NCI-H1105 treated with DMSO at 0.1 percent for 48 hours (cell line): ENCODE measurements at regions not wholly inside any gene's neighbourhood (a gene's known extent, or its start where the extent isn't known, plus 50 kb on each side); places are given as distances from the start of the nearest gene placed in this dataset.
"Not testable (repeated sequence)": the region's sequence is repeated elsewhere in the genome, so short reads cannot be mapped to it uniquely, and the experiment has no call there.

Source experiments
- DNase-seq: peaks from one replicate; lab custom pipeline; 2025; lab: John Stamatoyannopoulos, UW

- no peak for DNase-seq
Measured at GRCh38 chr18:60319129-60319528, 53.4 kb downstream of the MC4R start.

DNA sequence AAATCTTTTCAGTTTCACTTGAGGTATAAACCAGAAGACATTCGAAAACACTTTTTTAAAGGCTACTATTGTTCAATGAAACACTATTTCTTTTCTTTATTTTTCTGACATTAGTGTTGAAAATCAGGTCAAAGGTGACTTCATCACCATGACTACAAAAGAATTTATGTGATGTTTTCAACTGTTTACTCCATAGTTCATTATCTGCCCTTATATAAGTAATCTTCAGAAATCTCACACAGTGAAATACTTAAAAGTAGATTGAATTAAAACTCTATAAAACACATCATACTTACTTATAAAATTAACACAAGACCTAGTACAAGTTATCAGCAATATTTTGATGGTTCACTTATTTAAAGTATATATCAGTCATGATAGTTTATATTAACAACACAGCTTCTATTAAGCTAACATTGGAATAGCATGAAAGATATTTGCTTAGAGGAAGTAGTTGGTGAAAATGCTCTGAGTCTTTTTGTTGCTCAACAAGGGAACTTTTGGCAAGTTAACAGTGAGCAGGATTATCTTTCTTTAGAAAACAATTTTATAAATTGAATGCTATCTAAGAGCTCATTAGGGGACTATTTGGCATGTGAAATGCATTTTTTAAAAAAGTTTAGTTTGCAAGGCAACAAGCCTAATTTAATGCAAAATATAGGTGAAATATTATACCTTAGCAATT, 60.8 kb downstream of the MC4R start:
- no peak for DNase-seq

DNA sequence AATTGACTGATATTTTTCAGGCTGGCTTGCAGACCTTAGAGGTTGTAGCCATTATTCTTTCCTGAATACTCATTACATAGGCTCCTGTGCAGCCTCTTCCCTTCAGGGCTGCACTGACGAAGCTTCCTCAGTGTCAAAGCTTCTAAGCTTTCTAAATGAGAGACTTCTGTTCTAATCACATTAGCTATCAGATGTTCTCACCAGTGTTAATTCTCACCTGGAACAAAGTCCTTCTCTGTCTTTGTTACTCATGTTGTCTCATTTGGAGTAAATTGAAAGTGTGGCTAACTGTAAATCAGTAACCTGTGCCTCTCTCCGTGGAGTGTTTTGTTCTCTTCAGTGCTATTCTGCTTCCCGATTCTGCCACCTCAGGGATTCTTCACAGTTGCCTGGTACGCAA, 76.9 kb downstream of the MC4R start:
- no peak for DNase-seq

- DNase-seq, result peak; percentile 84
Measured at GRCh38 chr18:60292186-60292585, 80.4 kb downstream of the MC4R start.

DNA sequence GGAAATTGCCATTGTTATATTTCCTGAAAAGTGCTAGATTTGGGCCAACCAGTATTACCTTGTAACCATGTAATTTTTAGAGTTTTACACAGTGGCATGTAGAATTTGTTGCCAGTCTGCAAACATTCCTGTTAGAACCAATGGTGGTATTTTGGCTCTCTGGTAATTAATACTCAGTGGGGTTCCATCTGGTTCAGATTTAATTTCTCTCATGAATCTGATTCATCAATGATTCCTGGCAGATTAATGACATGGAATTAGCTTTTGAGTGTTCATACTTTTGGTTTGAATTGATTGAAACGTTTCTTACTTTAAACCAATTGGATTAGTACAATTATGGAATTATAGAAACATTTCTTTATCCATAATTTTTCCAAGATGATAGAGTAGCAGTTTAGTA, 93.2 kb downstream of the MC4R start:
- DNase-seq, result no peak

- DNase-seq, result peak; percentile 95
Measured at GRCh38 chr18:60277855-60278480, 94.6 kb downstream of the MC4R start.

DNA sequence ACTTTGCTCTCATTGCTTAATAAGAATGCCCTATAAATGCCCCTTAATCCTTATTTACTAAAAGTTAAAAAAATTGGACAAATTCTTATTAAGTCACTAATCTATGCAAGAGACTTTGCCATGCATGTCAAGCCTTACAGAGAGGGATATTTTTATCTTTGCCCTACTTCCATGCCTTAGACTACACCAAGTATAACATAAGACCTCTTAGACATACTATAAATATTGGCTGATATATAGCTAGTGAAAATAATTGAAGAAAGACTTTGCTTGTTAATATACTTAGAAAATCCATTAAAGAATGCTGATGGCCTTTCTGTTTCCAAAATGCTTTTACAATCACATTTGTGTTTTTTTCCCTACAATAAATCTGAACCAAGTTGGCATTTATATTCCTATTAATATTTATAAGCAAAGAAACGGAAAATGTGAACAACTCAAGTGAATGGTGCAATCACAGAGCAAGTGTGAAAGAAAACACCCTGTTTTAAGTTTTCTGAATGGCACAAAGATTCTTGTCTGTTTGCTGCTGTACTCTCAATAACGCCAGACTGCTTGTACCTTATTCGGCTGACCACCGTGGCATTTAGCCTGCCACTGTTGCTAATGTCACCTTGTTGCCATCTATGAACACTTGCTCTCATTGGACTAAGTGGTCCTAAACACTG, 105.0 kb downstream of the MC4R start:
- DNase-seq, result no peak

DNA sequence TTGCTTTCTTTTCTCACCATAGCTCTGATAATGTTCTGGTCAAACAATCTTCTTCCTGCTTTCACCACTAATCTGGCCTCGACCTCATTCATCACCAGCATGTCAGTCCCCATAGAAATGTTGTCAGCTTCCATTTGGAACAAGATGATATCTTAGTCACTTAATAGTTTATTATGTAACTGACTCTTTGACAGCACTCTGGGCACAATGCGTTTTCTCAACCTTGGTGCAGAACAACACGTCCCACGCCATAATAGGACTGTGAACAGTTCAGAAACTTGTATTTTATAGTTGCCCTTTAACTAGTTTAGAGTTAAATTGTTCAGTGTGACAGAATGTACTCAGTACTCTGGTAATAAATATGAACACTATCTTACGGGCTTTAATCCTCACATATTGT, 106.0 kb downstream of the MC4R start:
- DNase-seq, result no peak

DNA sequence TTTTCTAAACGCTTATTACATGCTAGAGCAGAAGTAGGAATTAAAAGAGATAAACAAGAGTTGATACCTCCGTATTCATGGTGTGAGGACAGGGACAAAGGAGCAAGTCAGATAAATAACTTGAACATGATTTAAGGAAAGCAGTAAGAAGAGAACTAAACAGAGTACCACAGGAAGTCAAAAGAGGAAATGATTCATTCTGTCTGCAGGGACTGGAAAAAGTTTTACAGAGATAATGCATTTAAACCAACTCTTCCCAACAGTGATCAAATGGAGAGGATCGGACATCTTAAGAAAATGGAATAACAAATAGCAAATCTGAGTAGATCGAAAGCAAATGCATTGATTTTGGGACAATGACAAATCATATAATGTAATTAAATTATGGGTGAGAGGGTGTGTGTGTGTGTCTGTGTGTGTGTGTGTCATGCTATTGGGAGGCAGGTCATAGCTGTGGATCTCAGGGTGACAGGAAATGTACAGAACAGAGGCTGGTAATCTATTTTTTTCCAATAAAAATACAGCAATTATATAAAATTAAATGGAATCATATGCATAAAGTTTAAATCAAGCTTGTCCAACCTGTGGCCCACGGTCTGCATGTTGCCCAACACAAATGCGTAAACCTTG, 113.4 kb downstream of the MC4R start:
- DNase-seq, result no peak

DNA sequence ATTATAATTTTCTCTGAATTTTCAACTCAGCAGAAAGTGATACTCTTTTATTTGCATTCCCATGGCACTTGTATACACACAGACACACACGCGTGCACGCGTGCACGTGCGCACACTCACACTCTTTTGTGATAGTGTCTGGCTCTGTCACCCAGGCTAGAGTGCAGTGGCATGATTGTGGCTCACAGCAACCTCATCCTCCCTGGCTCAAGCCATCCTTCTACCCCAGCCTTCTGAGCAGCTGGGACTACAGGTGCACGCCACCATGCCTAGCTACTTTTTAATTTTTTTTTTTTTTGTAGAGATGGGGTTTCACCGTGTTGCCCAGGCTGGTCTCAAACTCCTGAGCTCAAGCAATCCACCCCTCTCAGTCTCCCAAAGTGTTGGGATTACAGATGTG, 123.2 kb downstream of the MC4R start:
- DNase-seq, result no peak

GRCh38 chr18:60248336-60249330, 123.9 kb downstream of the MC4R start:
- no peak for DNase-seq

GRCh38 chr18:60247103-60247502, 125.5 kb downstream of the MC4R start:
- DNase-seq, result no peak

DNA sequence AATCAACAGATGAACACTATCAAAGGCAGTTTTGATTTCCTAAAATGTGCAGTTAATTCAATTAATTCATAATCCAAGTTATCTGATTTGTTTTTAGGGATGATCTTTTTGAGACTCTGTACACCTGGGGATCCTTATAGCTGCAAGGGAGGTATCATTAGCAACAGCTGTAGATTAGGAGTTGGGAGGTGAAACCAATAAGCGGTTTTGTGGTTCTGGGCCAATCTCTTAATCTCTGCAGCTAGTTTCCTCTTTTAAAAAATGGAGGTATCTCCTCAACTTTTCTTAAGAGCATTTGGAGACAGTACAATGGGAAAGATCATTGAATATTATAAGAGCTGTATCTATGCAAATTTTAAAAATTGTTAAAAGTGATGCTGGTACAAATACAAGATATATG, 126.0 kb downstream of the MC4R start:
- DNase-seq, result no peak

- no peak for DNase-seq
Measured at GRCh38 chr18:60245096-60245495, 127.5 kb downstream of the MC4R start.

DNA sequence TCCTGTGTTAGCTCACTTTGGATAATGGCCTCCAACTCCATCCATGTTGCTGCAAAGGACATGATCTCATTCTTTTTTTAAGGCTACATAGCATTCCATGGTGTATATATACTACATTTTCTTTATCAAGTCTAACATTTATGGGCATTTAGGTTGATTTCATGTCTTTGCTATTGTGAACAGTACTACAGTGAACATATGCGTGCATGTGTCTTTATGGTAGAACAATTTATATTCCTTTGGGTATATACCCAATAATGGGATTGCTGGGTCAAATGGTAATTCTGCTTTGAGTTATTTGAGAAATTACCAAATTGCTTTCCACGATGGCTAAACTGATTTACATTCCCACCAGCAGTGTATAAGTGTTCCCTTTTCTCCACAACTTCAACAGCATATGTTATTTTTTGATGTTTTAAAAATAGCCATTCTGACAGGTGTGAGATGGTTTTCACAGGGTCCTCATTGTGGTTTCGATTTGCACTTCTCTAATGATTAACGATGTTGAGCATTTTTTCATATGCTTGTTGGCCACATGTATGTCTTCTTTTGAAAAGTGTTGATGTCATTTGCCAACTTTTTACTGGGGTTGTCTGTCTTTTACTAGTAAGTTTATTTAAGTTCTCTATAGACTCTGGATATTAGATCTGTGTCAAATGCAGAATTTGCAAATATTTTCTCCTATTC, 133.4 kb downstream of the MC4R start:
- not testable (repeated sequence) for DNase-seq

DNA sequence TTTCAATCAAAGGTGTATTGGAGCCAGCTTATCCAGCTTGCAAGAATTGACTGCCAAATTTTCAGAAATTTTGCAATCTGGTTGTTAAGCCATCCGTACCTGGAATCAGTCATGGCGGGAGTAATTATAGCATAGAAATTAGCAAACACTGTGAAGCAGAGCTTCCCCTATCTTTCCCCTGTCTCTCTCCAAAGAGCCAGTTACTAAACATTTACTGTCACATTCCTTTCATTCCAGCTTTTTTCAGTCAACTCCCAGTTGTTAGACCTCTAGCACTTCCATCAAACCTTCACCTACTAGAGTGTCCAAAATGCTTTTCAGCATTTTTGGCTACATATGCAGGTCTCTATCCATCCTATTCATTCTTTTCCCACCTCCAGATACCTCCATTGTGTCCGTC, 137.4 kb downstream of the MC4R start:
- DNase-seq, result no peak

DNA sequence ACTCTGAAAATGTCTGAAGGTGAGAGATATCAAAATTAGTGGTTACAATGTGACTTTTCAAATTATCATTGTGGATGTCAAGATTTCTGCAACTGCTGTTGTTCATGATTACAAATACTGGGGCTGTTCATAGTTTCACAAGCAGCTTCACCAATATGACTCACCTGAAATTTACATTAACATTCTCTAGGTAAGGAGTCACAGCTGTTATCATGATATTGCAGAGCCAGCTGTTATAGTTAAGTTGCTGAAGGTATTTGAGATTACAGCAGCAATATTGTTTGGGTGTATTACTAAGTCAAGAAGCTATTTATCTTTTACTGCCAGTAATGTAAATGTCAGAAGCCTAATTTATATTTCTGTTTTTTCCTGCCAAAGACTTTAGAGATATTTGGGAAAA, 140.0 kb downstream of the MC4R start:
- DNase-seq, result no peak

DNA sequence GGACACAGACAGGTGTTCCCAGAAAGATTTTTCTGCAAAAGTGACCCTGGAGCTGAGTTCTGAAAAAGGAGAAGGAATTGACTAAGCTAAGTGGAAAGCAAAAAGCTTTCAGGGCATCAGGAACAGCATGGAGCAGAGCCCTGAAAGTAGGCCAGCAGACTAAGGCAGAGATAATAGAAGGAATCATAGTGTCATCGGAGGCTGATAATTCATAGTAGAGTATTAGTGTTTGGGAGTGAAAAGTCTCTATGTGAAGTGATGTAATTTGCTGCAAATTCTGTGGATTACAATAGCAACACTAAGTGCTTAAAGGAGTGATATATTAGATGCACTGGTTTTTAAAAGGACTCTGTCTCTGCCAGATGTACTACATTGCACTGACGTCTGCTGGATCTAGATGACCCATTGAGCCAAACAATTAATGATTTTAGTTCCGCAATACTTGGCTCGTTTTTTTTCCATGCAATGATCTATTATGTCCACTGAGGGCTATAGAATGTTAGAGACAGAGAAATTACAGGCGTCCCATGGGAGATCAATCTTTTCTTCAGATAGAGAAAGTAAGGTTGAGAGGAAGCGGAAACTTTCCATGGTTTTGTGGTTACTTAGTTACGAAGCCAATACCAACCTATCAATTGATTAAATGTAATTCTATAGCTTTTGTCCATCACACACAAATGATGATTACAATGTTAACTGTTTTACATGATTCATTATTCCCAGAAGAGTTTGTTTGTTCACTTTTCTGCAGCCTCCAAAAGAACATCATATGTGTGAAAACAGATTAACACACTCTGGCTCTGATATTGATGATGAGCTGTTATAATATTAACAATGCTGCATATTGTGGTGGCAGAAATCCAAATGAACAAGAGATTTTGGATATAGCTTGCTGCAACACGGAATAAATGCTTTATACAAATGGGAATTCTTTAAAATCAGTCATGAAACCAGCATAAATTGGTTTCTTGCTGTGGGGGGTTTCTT, 143.7 kb downstream of the MC4R start:
- DNase-seq, result no peak

DNA sequence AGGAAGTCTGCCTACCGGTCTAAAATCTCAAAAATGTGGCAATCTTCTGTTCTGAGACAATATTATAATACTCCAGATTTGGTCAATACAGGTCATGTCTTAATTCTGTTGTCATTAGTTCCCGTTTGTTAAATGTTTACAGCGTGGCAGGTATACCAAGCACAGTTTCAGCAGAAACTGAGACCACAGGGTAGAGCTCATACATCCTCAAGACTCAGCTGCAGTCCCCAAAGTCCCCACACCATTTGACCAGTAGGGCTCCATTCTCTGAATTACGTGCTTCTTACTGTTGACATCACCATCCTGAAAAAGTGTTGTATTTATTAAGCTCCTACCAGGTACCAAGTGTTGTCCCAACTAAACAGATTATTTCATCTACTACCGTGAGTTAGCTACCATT, 157.1 kb downstream of the MC4R start:
- no peak for DNase-seq

DNA sequence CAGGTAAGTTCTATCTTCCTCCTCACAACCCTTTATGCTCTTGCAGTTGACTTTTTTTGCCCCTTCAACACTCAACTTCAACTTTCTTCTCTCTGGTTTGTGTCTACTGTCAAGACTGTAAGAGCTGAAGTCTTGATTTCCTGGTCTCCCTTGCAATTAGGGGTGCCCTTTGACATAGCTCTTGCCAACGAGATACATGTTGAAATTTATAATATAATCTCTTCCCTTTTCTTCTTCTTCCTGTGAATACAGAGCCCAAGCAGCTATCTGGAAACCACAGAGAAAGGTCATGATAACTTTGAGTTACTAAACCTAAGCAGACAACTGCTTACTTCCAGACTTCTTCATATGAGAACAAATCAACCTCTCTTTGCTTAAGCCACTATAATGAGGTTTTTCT, 163.5 kb downstream of the MC4R start:
- no peak for DNase-seq
